ENCODE measurements at regions not wholly inside any gene's neighbourhood (a gene's known extent, or its start where the extent isn't known, plus 50 kb on each side); places are given as distances from the start of the nearest gene placed in this dataset.

GRCh38 chr2:14348247-14348646 lies 284.3 kb upstream of the LRATD1 start:
- no peak for DNase-seq (ENCODE audit: low read depth)

DNA sequence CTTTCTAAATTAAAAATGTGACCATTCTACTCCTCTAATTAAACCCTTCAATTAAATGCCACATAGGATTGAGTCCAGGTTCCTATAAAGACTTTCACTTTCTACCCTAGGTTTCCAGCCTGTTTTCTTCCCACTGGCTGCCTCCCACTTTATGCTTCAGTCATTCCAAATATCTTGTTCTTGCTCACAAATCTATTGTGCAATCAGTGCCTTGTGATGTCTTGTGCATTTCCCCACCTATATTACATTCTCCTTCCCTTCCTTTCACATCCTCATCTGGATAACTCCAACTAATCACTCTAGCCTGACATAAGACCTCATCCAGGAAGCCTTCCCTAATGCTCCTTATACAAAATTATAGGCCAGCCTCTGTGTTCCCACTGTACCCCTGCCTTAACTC lies 281.7 kb upstream of the LRATD1 start:
- no peak for DNase-seq (ENCODE audit: low read depth)

DNA sequence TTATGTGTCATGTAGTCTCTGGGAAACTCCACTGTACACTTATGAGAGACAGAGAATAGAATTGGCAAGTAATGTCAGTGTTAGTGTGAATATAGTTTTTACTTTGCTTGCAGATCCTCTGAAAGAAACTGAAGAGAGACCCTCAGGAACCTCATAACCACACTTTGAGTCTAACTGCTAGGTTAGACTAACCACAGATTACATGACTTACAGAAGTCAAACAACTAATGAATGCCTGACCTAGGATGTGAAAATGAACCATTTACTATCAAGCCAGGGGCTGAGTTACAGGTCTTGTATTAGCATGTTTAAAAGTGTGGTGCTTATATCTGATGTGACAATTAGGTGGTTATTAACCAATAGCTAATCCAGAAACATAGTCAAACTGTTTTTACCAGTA lies 280.4 kb upstream of the LRATD1 start:
- no peak for DNase-seq (ENCODE audit: low read depth)

DNA sequence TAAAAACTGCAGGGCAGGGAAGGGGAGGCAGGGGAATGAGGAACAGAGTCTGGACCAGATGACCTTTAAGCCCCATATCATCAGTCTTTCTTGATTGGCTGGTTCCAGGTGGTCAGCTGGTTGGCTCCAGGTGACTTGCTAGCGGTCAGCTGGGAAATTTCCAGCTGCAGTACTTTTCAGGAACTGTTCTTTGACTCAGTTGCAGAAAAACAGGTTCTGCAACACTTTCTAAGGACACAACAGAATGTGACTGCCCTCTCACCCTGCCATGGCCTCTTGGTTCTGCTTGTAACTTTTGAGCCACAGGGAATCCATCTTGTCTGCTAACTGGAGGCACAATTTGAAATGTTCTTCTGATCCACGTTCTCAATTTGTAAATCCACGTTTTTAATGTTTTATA lies 278.3 kb upstream of the LRATD1 start:
- DNase-seq (ENCODE audit: low read depth) = no peak

- DNase-seq (ENCODE audit: low read depth) = no peak
These were observed 277.4 kb upstream of the LRATD1 start for GRCh38 chr2:14355102-14355501.

DNA sequence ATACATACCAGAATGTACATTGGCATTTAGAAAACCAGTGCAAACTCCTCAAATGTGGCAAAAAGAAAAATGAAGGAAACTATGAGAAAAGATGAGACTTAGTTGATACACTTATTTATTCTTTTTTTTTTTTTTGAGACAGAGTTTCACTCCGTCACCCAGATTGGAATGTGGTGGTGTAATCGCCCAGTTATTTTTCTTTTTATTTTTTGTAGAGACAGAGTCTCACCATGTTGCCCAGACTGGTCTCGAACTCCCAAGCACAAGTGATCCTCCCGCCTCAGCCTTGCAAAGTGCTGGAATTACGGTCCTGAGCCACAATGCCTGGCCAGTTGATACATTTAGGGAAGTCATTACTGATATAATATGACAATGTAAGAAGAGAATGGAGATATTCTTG lies 274.2 kb upstream of the LRATD1 start:
- no peak for DNase-seq (ENCODE audit: low read depth)

DNA sequence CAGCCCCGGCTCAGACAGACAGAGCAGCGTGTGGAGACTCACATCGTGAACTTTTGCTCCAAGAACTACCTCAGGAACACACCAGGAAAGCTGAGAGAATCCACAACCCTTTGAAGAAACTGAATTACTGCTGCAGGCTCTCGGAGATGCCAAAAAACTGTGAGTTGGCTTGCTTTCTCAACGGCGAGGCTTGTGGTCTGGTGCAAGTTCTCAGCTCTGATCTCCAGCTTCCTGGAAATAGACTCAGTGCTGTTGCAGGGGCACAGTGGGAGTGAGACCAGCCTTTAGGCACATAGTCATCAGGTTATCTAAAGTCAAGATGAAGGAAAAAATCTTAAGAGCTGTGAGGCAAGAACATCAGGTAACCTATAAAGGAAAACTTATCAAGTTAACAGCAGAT lies 273.7 kb upstream of the LRATD1 start:
- no peak for DNase-seq (ENCODE audit: low read depth)

- no peak for DNase-seq (ENCODE audit: low read depth)
These were observed 269.4 kb upstream of the LRATD1 start for GRCh38 chr2:14363137-14363536.

GRCh38 chr2:14363976-14364375 lies 268.5 kb upstream of the LRATD1 start:
- DNase-seq (ENCODE audit: low read depth) = no peak

GRCh38 chr2:14364471-14364870 lies 268.0 kb upstream of the LRATD1 start:
- DNase-seq (ENCODE audit: low read depth) = no peak

GRCh38 chr2:14385043-14385442 lies 247.5 kb upstream of the LRATD1 start:
- no peak for DNase-seq (ENCODE audit: low read depth)

GRCh38 chr2:14387332-14387731 lies 245.2 kb upstream of the LRATD1 start:
- no peak for DNase-seq (ENCODE audit: low read depth)

GRCh38 chr2:14388724-14389123 lies 243.8 kb upstream of the LRATD1 start:
- DNase-seq (ENCODE audit: low read depth) = no peak

DNA sequence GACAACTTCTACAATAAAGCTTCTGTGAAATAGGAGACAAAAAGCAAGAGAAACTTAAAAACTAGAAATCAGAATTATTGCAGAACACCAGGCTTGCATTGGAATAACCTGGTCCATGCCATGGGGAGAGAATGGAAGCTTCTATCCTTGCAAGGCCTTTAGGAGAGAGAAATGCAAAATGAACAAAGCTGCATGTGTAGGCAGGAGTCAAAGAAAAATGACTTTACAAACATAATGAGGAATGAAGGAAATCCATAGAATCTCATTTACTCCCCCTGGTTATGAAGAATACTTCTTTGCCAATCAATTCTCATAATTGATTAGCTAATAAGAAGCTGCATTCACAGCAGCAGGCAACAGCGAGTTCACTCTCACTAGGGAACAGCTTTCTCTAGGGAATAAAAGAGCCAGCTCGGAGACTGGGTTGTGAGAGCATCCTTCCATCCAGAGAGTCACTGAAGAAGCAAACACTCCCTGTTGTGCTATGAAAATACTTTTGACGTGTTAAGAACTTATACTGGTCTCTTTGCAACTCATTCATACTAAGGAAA lies 235.9 kb upstream of the LRATD1 start:
- no peak for DNase-seq (ENCODE audit: low read depth)

DNA sequence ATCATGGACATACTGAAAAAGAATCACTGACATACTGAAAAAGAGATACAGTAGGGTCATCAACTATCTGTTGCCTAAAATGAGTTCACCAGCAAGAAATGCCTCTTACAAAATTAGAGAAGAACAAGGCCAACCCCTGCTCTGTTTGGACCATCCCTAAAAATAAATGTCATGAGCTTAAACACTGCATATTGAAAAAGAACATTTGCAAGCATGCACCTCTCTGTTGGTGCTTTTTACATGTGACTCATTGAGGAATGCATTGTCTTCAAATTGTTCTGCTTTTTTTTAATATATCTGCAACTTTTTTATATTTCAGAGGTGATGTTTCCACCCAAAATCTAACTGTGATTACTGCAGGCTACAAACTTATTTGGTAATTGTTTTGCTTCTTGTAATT lies 233.9 kb upstream of the LRATD1 start:
- no peak for DNase-seq (ENCODE audit: low read depth)

DNA sequence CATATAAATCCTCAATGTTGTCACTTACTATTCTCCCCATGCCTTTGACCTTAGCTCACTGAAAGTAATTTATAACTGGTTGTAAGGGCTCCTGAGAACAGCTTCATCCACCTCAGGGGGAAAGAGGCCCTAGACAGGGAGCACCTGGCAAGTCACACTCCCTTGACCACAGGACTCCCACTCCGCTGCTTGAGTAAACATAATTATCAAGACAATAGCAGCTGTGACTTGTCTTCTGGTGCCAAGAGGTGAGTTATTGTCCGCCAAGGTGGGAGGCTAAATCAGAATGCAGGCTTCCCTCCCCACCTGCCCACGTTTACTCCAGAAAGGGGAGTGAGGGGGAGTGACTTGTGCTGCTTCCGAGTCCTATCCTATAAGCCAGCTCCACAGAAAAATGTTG lies 230.6 kb upstream of the LRATD1 start:
- no peak for DNase-seq (ENCODE audit: low read depth)

- DNase-seq (ENCODE audit: low read depth) = no peak
These were observed 223.8 kb upstream of the LRATD1 start for GRCh38 chr2:14408695-14409094.

- no peak for DNase-seq (ENCODE audit: low read depth)
These were observed 215.0 kb upstream of the LRATD1 start for GRCh38 chr2:14417551-14417950.

DNA sequence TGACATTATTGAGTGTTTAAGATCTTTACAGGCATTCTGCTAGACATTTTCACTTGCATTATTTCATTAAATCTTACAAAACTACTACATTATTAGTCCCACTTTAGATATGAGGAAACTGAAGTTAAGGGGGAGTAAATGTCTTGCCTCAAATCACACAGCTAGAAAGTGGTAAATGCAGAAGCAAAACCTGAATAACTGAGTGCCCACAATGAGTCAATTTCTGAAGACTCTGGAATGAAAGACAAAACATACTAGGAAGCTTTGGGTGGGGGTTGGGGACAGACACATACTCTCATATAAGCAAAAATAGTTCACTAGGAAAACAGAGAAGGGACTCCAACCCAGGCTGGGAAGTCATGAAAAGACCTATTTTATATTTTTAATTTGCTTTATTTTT lies 214.4 kb upstream of the LRATD1 start:
- peak; percentile 13 for DNase-seq (ENCODE audit: low read depth)

- peak; percentile 68 for DNase-seq (ENCODE audit: low read depth)
These were observed 211.7 kb upstream of the LRATD1 start for GRCh38 chr2:14420851-14421250.

DNA sequence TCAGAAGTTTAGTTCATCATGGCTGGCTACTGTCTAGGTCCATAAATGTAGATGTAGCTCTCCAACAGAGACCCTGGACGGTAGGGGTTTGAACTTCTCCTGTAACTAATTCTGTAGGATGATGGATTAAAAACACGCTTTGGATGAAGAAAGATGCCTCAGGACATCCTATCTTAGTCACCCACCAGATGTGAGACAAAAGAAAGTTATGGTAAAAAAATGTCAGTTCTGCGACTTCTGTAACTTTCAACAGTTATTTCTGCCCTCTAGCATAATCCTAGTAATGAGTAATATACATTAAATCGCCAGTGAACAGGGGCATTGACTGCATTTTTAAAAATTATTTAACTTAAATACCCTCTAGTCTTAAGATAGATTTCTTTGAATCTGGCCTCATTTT lies 210.1 kb upstream of the LRATD1 start:
- DNase-seq (ENCODE audit: low read depth) = no peak

GRCh38 chr2:14423145-14423906 lies 209.2 kb upstream of the LRATD1 start:
- DNase-seq (ENCODE audit: low read depth) = no peak

DNA sequence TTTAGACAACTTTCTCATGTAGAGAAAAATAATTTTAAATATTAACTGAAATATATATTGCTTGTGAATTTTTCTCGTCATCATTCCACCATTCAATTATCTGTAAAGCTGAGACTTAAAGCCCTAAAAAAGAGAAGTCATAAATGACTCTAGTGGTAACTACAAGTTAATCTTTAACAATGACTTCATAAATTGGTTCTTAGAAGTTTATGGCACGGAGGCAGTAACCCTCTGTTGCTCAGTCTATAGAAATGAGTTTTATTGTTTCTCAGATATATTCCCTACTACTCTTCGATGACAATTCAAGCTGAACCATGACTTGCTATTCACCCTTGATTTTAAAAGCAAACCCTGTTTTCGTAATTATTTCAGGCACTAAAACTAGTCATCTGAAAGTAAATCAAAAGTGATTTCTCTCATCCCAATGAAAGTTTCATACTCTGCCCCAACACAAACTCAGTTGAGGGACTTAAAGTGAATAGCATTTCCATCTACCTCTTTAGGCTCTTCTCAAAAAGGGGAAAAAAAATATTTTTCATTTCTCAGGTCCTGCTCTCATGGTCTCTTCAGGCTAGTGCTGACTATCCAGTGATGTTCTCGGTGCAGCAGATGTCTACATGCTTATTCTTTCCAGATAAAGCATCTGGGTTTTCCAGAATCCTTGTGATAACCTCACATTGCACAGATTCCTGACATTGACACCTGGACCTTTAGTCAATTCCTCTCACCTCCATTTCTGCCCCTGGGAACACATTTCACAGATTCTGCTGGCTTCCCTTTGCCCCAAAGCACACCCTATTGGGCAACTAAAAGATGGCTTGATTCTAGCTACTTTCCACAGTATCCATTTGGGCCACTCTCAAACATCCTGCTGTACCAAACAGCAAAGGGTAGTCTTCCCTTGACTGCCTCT lies 207.8 kb upstream of the LRATD1 start:
- no peak for DNase-seq (ENCODE audit: low read depth)

All from stromal cell of bone marrow (primary cell).